ENCODE measurements at regions not wholly inside any gene's neighbourhood (a gene's known extent, or its start where the extent isn't known, plus 50 kb on each side); places are given as distances from the start of the nearest gene placed in this dataset.
A peak's percentile ranks its signal among the peaks of the same experiment; 100 is the strongest.

DNA sequence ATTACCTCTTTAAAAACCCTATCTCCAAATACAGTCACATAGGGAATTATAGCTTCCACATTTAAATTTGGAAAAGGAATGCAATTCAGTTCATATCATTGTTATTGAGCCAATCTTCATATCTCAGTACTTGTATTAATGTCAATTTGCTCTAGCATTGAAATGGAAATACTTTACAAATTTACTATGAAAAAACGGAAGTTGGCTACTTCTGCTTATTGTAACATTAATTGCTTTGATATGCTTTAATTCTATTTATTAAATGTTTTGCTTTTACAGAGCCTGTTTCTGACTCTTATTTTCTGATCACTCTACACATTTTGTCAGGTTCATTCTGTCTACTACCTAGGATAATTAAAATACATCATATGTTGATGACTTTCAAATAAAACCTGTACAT is 412.6 kb downstream of the KCNJ3 start:
- DNase-seq (ENCODE audit: insufficient read length, low spot score) (no peak), FAIRE-seq (no peak)

DNA sequence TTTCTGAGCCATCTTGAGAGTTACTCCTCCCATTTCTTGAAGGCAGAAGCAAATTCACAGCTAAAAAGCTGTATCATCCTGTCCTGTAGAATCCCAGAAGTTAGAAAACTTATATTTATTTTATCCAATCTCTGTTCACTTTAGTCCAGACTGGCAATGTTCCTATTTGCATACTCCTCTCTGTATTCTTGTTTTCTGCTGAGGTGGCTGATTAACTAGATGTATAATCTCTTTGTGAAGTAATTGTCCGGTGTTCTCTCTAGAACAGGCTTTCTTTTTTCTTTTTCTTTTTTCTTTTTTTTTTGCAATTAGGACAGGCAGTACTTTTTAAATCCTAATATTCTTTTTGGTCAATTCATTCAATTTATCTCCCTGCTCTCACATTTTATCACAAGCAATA is 411.0 kb downstream of the KCNJ3 start:
- no peak for FAIRE-seq
- DNase-seq (ENCODE audit: insufficient read length, low spot score) = no peak

- DNase-seq (ENCODE audit: insufficient read length, low spot score) (no peak), FAIRE-seq (no peak)
Observed at GRCh38 chr2:155100261-155100660, 401.8 kb downstream of the KCNJ3 start.

DNA sequence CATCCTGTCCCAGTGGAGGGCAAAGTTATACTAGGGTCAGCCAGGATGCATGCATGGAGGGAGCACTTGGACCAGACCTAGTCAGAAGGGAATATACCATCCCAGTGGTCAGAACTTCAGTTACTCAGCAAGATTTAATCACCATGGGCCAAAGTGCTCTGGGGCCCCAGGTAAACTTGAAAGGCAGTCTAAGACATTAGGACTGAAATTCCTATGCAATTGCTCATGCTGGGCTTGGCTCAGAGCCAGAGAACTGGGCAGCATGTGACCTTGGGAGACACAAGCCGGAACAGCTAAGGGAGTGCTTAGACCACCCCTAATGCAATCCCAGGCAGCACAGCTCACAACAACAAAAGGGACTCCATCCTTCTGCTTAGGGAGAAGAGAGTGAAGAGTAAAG is 401.3 kb downstream of the KCNJ3 start:
- DNase-seq (ENCODE audit: insufficient read length, low spot score) (no peak), FAIRE-seq (no peak)

DNA sequence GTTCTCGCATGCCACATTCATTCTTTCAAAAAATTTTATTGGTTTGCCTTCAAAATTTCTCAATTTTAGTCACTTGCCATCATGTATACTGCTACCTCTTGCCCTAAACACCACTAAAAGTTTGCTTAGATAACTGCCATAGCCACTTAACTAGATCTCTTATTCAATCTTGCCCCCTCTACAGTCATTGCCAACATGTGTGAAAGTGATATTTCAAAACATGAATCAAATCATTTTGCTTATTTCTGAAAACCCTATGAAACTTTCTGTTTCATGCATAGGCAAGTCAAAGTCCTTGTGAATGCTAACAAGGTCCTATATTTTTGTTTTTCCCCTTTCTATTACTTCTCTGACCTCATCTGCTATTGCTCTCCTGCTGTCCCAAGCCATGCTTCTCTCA is 397.1 kb downstream of the KCNJ3 start:
- no peak for DNase-seq (ENCODE audit: insufficient read length, low spot score)
- no peak for FAIRE-seq

GRCh38 chr2:155080373-155080772 is 381.9 kb downstream of the KCNJ3 start:
- DNase-seq (ENCODE audit: insufficient read length, low spot score) = no peak
- FAIRE-seq = no peak

GRCh38 chr2:155070489-155070888 is 372.0 kb downstream of the KCNJ3 start:
- no peak for FAIRE-seq
- no peak for DNase-seq (ENCODE audit: insufficient read length, low spot score)

- DNase-seq (ENCODE audit: insufficient read length, low spot score) = no peak
- FAIRE-seq = no peak
Observed at GRCh38 chr2:155062922-155063258, 364.4 kb downstream of the KCNJ3 start.

DNA sequence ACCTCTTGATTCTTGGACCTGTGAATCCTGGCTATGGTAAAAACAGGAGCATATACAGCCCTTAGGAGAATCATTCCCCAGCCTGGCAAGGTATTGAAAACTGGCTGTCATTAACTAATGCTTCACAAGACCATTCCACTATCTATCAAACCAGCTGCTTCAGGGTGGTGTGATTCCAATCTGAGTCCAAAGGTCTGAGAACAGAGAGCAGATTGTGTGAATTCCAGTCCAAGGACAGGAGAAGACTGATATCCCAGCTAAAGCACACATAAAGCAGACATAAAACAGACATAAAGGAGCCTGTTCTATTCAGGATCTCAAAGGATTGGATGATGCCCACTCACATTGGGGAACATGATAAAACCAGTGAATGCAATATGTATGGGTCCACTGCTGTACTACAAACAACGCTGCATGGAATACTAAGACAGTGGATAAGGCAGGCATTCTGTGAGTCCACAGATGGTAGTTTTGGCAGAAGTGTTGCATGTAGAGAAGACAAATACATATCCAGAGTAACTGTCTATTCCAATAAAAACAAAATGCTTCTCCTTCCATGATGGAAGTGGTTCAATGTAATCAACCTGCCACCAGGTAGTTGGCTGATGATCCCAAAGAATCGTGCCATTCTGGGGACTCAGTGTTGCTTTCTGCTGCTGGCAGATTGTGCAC is 363.9 kb downstream of the KCNJ3 start:
- DNase-seq (ENCODE audit: insufficient read length, low spot score) = no peak
- no peak for FAIRE-seq

DNA sequence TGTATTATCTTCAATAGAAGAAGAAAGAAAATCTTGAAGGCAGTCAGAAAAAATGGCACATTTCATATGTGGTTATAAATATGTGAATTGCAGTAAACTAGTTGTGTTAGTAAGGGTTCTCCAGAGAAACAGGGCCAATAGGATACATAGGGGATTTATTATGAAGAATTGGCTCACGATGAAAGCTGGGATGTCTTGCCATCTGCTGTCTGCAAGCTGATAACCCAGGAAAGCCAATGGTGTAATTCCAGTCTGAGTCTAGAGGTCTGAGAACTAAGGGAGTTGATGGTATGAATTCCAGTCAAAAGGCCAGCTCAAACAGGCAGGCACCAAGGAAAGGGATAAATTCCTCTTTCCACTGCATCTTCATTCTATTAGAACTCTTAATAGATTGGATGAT is 362.4 kb downstream of the KCNJ3 start:
- FAIRE-seq = no peak

GRCh38 chr2:155054712-155055111 is 356.2 kb downstream of the KCNJ3 start:
- DNase-seq (ENCODE audit: insufficient read length, low spot score) (no peak), FAIRE-seq (no peak)

More for the DNA sequence above, 362.4 kb downstream of the KCNJ3 start:
- DNase-seq (ENCODE audit: insufficient read length, low spot score) = no peak

DNA sequence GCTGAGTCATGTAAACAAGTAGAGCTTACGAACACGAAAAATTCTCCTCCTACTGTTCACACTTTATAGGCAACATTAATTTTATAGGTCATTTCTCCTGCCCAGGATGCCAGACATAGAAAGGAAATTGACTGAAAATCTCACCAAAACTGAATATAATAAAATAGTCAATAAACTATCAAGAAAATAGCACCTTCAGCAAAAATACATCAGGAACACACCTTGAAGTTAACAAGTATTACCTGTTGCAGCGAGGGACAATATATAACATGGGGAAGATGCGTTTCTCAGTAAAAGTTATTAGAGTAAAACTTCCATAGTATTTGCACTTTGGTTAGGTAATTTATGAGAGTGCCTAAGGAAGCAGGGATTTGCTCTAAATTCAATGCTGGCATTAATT is 344.6 kb downstream of the KCNJ3 start:
- DNase-seq (ENCODE audit: insufficient read length, low spot score) (no peak), FAIRE-seq (no peak)

- FAIRE-seq (no peak), DNase-seq (ENCODE audit: insufficient read length, low spot score) (no peak)
Observed at GRCh38 chr2:155035308-155035707, 336.8 kb downstream of the KCNJ3 start.

- FAIRE-seq (no peak), DNase-seq (ENCODE audit: insufficient read length, low spot score) (no peak)
Observed at GRCh38 chr2:155033652-155034051, 335.2 kb downstream of the KCNJ3 start.

DNA sequence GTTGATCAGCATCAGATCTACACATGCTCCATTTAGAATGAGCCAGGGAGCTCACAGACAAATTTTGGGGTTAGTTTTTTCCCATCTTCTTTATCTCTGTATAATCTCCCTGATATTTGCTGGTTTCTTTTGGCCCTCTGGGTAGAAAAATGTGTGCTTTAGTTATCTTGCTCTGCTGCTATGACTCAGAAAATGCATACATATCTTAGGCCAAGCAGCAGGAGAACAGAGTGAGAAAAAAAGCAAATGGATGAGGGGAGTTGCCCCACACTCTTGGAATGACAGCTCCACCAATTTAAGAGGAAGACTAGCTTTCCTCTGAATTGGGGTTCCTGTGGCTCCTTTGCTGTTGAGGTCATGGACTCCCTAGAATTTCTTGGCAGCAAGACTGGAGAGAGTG is 331.8 kb downstream of the KCNJ3 start:
- no peak for DNase-seq (ENCODE audit: insufficient read length, low spot score)
- no peak for FAIRE-seq

DNA sequence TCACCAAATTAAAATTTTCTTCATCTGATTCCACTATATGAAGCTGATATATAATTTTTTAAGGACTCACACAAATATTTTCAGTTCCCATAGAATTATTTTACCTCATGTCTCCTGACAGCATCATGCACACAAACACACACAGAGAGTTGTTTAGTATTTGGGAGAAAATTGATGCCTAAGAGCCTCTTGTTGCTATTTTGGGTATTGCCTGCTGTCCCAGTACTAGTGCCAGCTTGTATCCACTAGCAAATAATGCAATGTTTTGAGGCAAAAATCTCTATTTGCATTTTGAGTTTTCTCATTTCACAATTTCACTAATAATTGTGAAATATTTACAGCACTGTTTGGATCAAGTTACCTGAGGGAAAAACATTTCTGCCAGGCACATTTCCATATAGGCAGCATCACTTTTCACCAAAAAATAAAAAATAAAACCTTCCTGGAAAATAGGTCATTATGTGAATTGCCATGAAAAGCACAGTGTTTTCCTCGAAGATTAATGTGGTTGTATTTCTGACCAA is 328.2 kb downstream of the KCNJ3 start:
- no peak for DNase-seq (ENCODE audit: insufficient read length, low spot score)
- FAIRE-seq = no peak

DNA sequence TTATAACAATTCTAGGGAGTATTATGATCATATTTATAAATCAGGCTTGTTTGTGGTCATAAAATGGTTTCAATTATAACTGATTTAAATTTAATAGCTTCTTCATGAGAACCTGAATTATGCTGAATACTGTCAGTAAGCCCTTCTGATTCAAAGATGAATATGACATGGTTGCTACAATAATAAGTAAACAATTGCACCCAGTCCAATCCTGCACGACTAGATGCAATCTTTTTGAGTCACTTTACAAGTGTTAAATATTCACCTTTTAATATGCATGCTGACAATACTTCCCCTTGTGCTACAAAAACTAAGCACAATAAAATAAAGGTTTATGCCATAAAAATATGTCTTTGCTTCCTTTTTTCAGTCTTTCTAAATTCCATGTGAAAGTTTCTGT is 325.2 kb downstream of the KCNJ3 start:
- FAIRE-seq = no peak

GRCh38 chr2:155022531-155022930 is 324.0 kb downstream of the KCNJ3 start:
- FAIRE-seq (no peak), DNase-seq (ENCODE audit: insufficient read length, low spot score) (no peak)

More for the DNA sequence above, 325.2 kb downstream of the KCNJ3 start:
- no peak for DNase-seq (ENCODE audit: insufficient read length, low spot score)

GRCh38 chr2:155021618-155022017 is 323.1 kb downstream of the KCNJ3 start:
- no peak for FAIRE-seq

GRCh38 chr2:155020246-155020645 is 321.8 kb downstream of the KCNJ3 start:
- DNase-seq (ENCODE audit: insufficient read length, low spot score) (no peak), FAIRE-seq (no peak)

More at GRCh38 chr2:155021618-155022017, 323.1 kb downstream of the KCNJ3 start:
- DNase-seq (ENCODE audit: insufficient read length, low spot score) = no peak

- FAIRE-seq (no peak), DNase-seq (ENCODE audit: insufficient read length, low spot score) (no peak)
Observed at GRCh38 chr2:155010925-155011324, 312.4 kb downstream of the KCNJ3 start.

- FAIRE-seq = no peak
- DNase-seq (ENCODE audit: insufficient read length, low spot score) = peak; percentile 5
Observed at GRCh38 chr2:154995361-154995760, 296.9 kb downstream of the KCNJ3 start.

DNA sequence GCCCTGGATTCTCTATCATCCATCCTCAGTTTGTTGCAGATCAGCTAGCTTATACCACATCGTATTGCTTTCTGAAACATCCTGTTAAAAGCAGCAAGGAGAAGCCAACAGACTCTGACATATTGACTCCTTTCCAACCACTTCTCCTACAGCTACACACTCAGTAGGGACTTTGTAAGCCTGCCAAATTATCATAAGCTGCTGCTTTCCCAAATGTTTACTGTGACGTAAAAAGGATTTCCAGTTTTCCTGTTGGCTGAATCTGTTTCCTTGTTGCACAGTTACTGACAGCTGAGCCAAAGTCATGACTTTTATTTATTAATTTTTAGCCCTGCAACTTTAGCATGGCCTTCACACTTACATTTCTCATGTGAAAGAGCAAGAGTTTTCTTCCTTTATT is 294.3 kb downstream of the KCNJ3 start:
- FAIRE-seq = no peak
- no peak for DNase-seq (ENCODE audit: insufficient read length, low spot score)
